ENCODE measurements at regions not wholly inside any gene's neighbourhood (a gene's known extent, or its start where the extent isn't known, plus 50 kb on each side); places are given as distances from the start of the nearest gene placed in this dataset.

DNA sequence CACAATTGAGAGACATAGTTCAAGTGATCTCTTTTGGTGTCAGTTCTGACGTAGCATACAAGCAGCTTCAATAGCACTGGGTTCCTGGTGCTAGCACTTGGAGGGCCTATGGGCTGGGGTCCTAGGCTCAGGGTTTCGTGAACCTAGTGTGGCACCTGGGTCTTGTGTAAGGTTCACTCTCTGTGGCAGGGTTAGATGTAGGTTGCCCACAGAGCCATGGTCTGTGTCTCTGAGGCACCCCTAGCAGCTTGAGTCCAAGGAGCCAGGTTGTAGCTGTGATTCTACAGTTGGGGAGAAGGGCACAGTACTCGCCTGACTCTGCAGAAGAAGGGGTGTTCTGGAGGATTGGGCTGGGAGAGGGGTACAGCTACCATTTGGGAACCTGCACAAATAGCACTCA lies 282.6 kb upstream of the LRRC3B start:
- H4K20me1 ChIP-seq (replicated peaks; ENCODE audit: control insufficient read depth, extremely low read depth, insufficient read depth, low read length): no peaks in the 10 kb centered on the region
- POLR2A ChIA-PET: no interaction called here
- H3K4me2 ChIP-seq (ENCODE audit: insufficient read depth, low read length): no peak overlapping the region
- dilution Hi-C loops (cut with MboI; ENCODE audit: extremely low pct_ligation_motif_present, low sequenced_read_pairs): no loop called here
- no peaks in the 10 kb centered on the region for H3K27me3 ChIP-seq (ENCODE audit: control insufficient read depth in 2 of 2, insufficient read depth in 2 of 2, low read length in 2 of 2)
- BruUV-seq (replicated peaks): no TSS peak
- no peak overlapping the region for H3K27ac ChIP-seq (ENCODE audit: insufficient read depth, low read depth, low read length)
- H3K4me3 ChIP-seq (replicated peaks in 1 of 3; ENCODE audit: insufficient read depth in 1 of 3, low read depth in 1 of 3, low read length in 3 of 3): no peak overlapping the region
- no peak overlapping the region for H3K9ac ChIP-seq (replicated peaks; ENCODE audit: extremely low read depth, insufficient read depth, low read length)
- H2AFZ ChIP-seq (ENCODE audit: low read depth, low read length): no peak overlapping the region
- FAIRE-seq: no peak
- H3K9me1 ChIP-seq (replicated peaks; ENCODE audit: control insufficient read depth, extremely low read depth, insufficient read depth, low read length): no peaks in the 10 kb centered on the region
- CTCF ChIA-PET: no interaction called here
- no peaks in the 10 kb centered on the region for H3K36me3 ChIP-seq (ENCODE audit: control insufficient read depth in 2 of 2, extremely low read depth in 1 of 2, insufficient read depth in 2 of 2, low read length in 2 of 2)
- no peak for DNase-seq (ENCODE audit: low read depth, low spot score)
- no peaks in the 10 kb centered on the region for H3K79me2 ChIP-seq (ENCODE audit: control insufficient read depth, insufficient read depth, low read length)
- intact Hi-C loops (cut with micrococcal nuclease): no loop called here
- no peak for TF ChIP-seq POLR2AphosphoS5 (IDR thresholded peaks at IDR 0.05; ENCODE audit: insufficient read depth, low read depth, low read length)
- H3K9me3 ChIP-seq (replicated peaks; ENCODE audit: control insufficient read depth, insufficient read depth, low read length): peaks cover 5% of the 10 kb centered on the region
- no peaks in the 10 kb centered on the region for H3K4me1 ChIP-seq (ENCODE audit: control insufficient read depth, extremely low read depth, insufficient read depth, low read length)

GRCh38 chr3:26343647-26344046 lies 278.9 kb upstream of the LRRC3B start:
- H3K36me3 ChIP-seq (ENCODE audit: control insufficient read depth in 2 of 2, extremely low read depth in 1 of 2, insufficient read depth in 2 of 2, low read length in 2 of 2): no peaks in the 10 kb centered on the region
- no peak overlapping the region for H2AFZ ChIP-seq (ENCODE audit: low read depth, low read length)
- H3K27ac ChIP-seq (ENCODE audit: insufficient read depth, low read depth, low read length): no peak overlapping the region
- H3K4me1 ChIP-seq (ENCODE audit: control insufficient read depth, extremely low read depth, insufficient read depth, low read length): no peaks in the 10 kb centered on the region
- no peaks in the 10 kb centered on the region for H4K20me1 ChIP-seq (replicated peaks; ENCODE audit: control insufficient read depth, extremely low read depth, insufficient read depth, low read length)
- H3K9me3 ChIP-seq (replicated peaks; ENCODE audit: control insufficient read depth, insufficient read depth, low read length): peaks cover 5% of the 10 kb centered on the region
- no peaks in the 10 kb centered on the region for H3K9me1 ChIP-seq (replicated peaks; ENCODE audit: control insufficient read depth, extremely low read depth, insufficient read depth, low read length)
- POLR2A ChIA-PET: no interaction called here
- DNase-seq (ENCODE audit: low read depth, low spot score): no peak
- no TSS peak for BruUV-seq (replicated peaks)
- CTCF ChIA-PET: no interaction called here
- H3K9ac ChIP-seq (replicated peaks; ENCODE audit: extremely low read depth, insufficient read depth, low read length): no peak overlapping the region
- intact Hi-C loops (cut with micrococcal nuclease): no loop called here
- TF ChIP-seq GATA2 (IDR thresholded peaks at IDR 0.05; ENCODE audit: insufficient read depth, insufficient read length, low read depth, low read length) (no peak), POLR2A (IDR thresholded peaks at IDR 0.05; ENCODE audit: low read depth, low read length) (no peak), JUN (IDR thresholded peaks at IDR 0.05; ENCODE audit: borderline replicate concordance, insufficient read depth, insufficient read length, low read depth) (no peak), EZH2 (IDR thresholded peaks at IDR 0.05; ENCODE audit: borderline replicate concordance, low read depth, low read length, severe bottlenecking) (no peak), CTCF (IDR thresholded peaks at IDR 0.05; ENCODE audit: extremely low read depth in 1 of 2, insufficient read depth in 1 of 2, low read depth in 1 of 2, low read length in 2 of 2) (no peak), MYC (IDR thresholded peaks at IDR 0.05; ENCODE audit: low read depth, low read length) (no peak), POLR2AphosphoS5 (IDR thresholded peaks at IDR 0.05; ENCODE audit: insufficient read depth, low read depth, low read length) (no peak), FOS (IDR thresholded peaks at IDR 0.05; ENCODE audit: borderline replicate concordance, insufficient read depth, low read length) (no peak)
- TF ChIP-seq, protein P1, sequence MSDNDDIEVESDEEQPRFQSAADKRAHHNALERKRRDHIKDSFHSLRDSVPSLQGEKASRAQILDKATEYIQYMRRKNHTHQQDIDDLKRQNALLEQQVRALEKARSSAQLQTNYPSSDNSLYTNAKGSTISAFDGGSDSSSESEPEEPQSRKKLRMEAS (IDR thresholded peaks at IDR 0.05; ENCODE audit: insufficient read depth, insufficient read length): no peak
- no peaks in the 10 kb centered on the region for H3K79me2 ChIP-seq (ENCODE audit: control insufficient read depth, insufficient read depth, low read length)
- dilution Hi-C loops (cut with MboI; ENCODE audit: extremely low pct_ligation_motif_present, low sequenced_read_pairs): no loop called here
- H3K4me3 ChIP-seq (replicated peaks in 1 of 3; ENCODE audit: insufficient read depth in 1 of 3, low read depth in 1 of 3, low read length in 3 of 3): no peak overlapping the region
- FAIRE-seq: no peak
- H3K4me2 ChIP-seq (ENCODE audit: insufficient read depth, low read length): no peak overlapping the region
- H3K27me3 ChIP-seq (ENCODE audit: control insufficient read depth in 2 of 2, insufficient read depth in 2 of 2, low read length in 2 of 2): no peaks in the 10 kb centered on the region

All from endothelial cell of umbilical vein (primary cell).